ENCODE measurements at regions not wholly inside any gene's neighbourhood (a gene's known extent, or its start where the extent isn't known, plus 50 kb on each side); places are given as distances from the start of the nearest gene placed in this dataset.

GRCh38 chrX:91080822-91081221 lies 353.8 kb upstream of the PABPC5 start:
- TF ChIP-seq POLR2A (IDR thresholded peaks at IDR 0.05; ENCODE audit: control extremely low read depth in 1 of 2, low read depth in 2 of 2, low read length in 2 of 2) (no peak), KDM5A (IDR thresholded peaks at IDR 0.05; ENCODE audit: low read length) (no peak)
